Common myeloid progenitor, CD34-positive (primary cell): ENCODE measurements at regions not wholly inside any gene's neighbourhood (a gene's known extent, or its start where the extent isn't known, plus 50 kb on each side); places are given as distances from the start of the nearest gene placed in this dataset.

Experiments used
- CTCF ChIA-PET: fragments of 350-600 bp; sonication (Branson Sonifier 250); formaldehyde crosslinking; loops from one replicate; lab custom pipeline; 2021; ENCODE audit warnings: antibody characterized with exemption; lab: Charles Lee
- POLR2A ChIA-PET: fragments of 350-600 bp; sonication (Branson Sonifier 250); formaldehyde crosslinking; loops from one replicate; lab custom pipeline; 2021; ENCODE audit warnings: antibody characterized with exemption; lab: Charles Lee
- DNase-seq, 3 donors: peaks; one replicate each; pipeline versions ENCODE4 v3.0.0 to v3.0.0-alpha.2; 2013
- H3K27ac ChIP-seq, 2 experiments: 1 replicate in 1 of 2; 2 replicates in 1 of 2; pipeline ENCODE4 v1.7.0; 2013; ENCODE audit warnings: inconsistent platforms in 2 of 2, low read length in 2 of 2, mild to moderate bottlenecking in 2 of 2, low read depth in 1 of 2, moderate library complexity in 1 of 2; ENCODE audit not compliant: severe bottlenecking in 2 of 2, insufficient read depth in 1 of 2, poor library complexity in 1 of 2
- H3K27me3 ChIP-seq, 5 experiments: replicated peaks in 2 of 5; 1 replicate in 3 of 5; 2 replicates in 2 of 5; pipeline versions ENCODE4 v1.6.1 to v1.7.0; 2013; ENCODE audit warnings: low read length in 4 of 5, mild to moderate bottlenecking in 2 of 5, moderate library complexity in 2 of 5, inconsistent platforms in 1 of 5; ENCODE audit not compliant: insufficient read depth in 5 of 5, control insufficient read depth in 4 of 5
- H3K36me3 ChIP-seq, 4 experiments: 1 replicate in 2 of 4; 2 replicates in 2 of 4; pipeline versions ENCODE4 v1.6.1 to v1.7.0; 2013; ENCODE audit warnings: low read length in 3 of 4, control low read depth in 1 of 4, mild to moderate bottlenecking in 1 of 4; ENCODE audit not compliant: control insufficient read depth in 4 of 4, insufficient read depth in 4 of 4
- H3K4me1 ChIP-seq, 4 experiments: 1 replicate in 3 of 4; 2 replicates in 1 of 4; pipeline versions ENCODE4 v1.6.1 to v1.7.1; 2013; ENCODE audit warnings: low read length in 3 of 4, mild to moderate bottlenecking in 3 of 4, control low read depth in 1 of 4, inconsistent platforms in 1 of 4, moderate library complexity in 1 of 4; ENCODE audit not compliant: control insufficient read depth in 4 of 4, insufficient read depth in 4 of 4; ENCODE audit errors: control extremely low read depth in 1 of 4
- H3K4me3 ChIP-seq, 7 experiments: 1 replicate in 4 of 7; 2 replicates in 3 of 7; pipeline versions ENCODE4 v1.5.1 to v1.7.0; 2013; ENCODE audit warnings: mild to moderate bottlenecking in 7 of 7, low read length in 6 of 7, moderate library complexity in 6 of 7, inconsistent platforms in 2 of 7, low read depth in 2 of 7, control low read depth in 1 of 7; ENCODE audit not compliant: insufficient read depth in 4 of 7, control insufficient read depth in 1 of 7; ENCODE audit errors: extremely low read depth in 1 of 7
- H3K9me3 ChIP-seq, 5 experiments: 1 replicate in 4 of 5; 2 replicates in 1 of 5; pipeline versions ENCODE4 v1.6.1 to v1.7.1; 2013; ENCODE audit warnings: low read length in 4 of 5, mild to moderate bottlenecking in 2 of 5, inconsistent platforms in 1 of 5, low read depth in 1 of 5, moderate library complexity in 1 of 5; ENCODE audit not compliant: control insufficient read depth in 4 of 5, insufficient read depth in 2 of 5; ENCODE audit errors: control extremely low read depth in 1 of 5
- WGBS: methylation state at CpG from one replicate; pipeline ENCODE4 v1.1.5; 2013; ENCODE audit not compliant: insufficient coverage; 5-methylcytosine and 5-hydroxymethylcytosine counted together

- POLR2A ChIA-PET: interaction anchor here (0.7 kb wide), 1 partner anchor 16 kb away, joined by 4 read pairs; no protein-coding TSS in a partner anchor
- Histone ChIP-seq H3K9me3 (no peaks in the 10 kb centered on the region), H3K27me3 (no peaks in the 10 kb centered on the region), H3K36me3 (no peaks in the 10 kb centered on the region), H3K4me1 (no peaks in the 10 kb centered on the region), H3K27ac (no peak overlapping the region), H3K4me3 (no peak overlapping the region)
- no peak for DNase-seq
- CTCF ChIA-PET: no interaction called here
These were observed 874.8 kb upstream of the SLITRK6 start for GRCh38 chr13:86673931-86674431.

- WGBS: 100% methylated on average over 3 of the region's 5 CpGs
- CTCF ChIA-PET: no interaction called here
These were observed 882.0 kb upstream of the SLITRK6 start for GRCh38 chr13:86681223-86681622.

GRCh38 chr13:86684402-86684801, 885.2 kb upstream of the SLITRK6 start:
- H3K4me3 ChIP-seq: no peak overlapping the region
- no peak for DNase-seq
- POLR2A ChIA-PET: no interaction called here
- no peak overlapping the region for H3K27ac ChIP-seq
- CTCF ChIA-PET: no interaction called here
- H3K9me3 ChIP-seq: peaks cover 0 to 3% (median 0%) of the 10 kb centered on the region in 5 experiments
- no peaks in the 10 kb centered on the region for H3K36me3 ChIP-seq
- no peaks in the 10 kb centered on the region for H3K4me1 ChIP-seq
- no peaks in the 10 kb centered on the region for H3K27me3 ChIP-seq

More at GRCh38 chr13:86681223-86681622, 882.0 kb upstream of the SLITRK6 start:
- no peaks in the 10 kb centered on the region for H3K27me3 ChIP-seq
- POLR2A ChIA-PET: no interaction called here
- no peak for DNase-seq
- no peaks in the 10 kb centered on the region for H3K4me1 ChIP-seq
- no peaks in the 10 kb centered on the region for H3K36me3 ChIP-seq
- H3K9me3 ChIP-seq: peaks cover 0 to 3% (median 0%) of the 10 kb centered on the region in 5 experiments
- no peak overlapping the region for H3K4me3 ChIP-seq
- H3K27ac ChIP-seq: no peak overlapping the region

- no peak overlapping the region for H3K4me3 ChIP-seq
- H3K27ac ChIP-seq: no peak overlapping the region
- H3K36me3 ChIP-seq: no peaks in the 10 kb centered on the region
- H3K27me3 ChIP-seq: no peaks in the 10 kb centered on the region
- no peaks in the 10 kb centered on the region for H3K4me1 ChIP-seq
- CTCF ChIA-PET: no interaction called here
- DNase-seq: no peak
- POLR2A ChIA-PET: no interaction called here
- 89% methylated on average over 1 of the region's 2 CpGs for WGBS
- peaks cover 0 to 2% (median 0%) of the 10 kb centered on the region in 5 experiments for H3K9me3 ChIP-seq
These were observed 890.7 kb upstream of the SLITRK6 start for GRCh38 chr13:86689911-86690310.

GRCh38 chr13:86692291-86692690, 893.1 kb upstream of the SLITRK6 start:
- Histone ChIP-seq H3K27me3 (no peaks in the 10 kb centered on the region), H3K27ac (no peak overlapping the region), H3K4me1 (no peaks in the 10 kb centered on the region), H3K4me3 (no peak overlapping the region), H3K9me3 (peaks cover 0 to 2% (median 0%) of the 10 kb centered on the region in 5 experiments), H3K36me3 (no peaks in the 10 kb centered on the region)
- 80% methylated on average over 1 of the region's 2 CpGs for WGBS
- POLR2A ChIA-PET: no interaction called here
- no peak for DNase-seq
- CTCF ChIA-PET: no interaction called here

- DNase-seq: no peak
- Histone ChIP-seq H3K9me3 (peaks cover 0 to 2% (median 0%) of the 10 kb centered on the region in 5 experiments), H3K27ac (no peak overlapping the region), H3K4me1 (no peaks in the 10 kb centered on the region), H3K27me3 (no peaks in the 10 kb centered on the region), H3K36me3 (no peaks in the 10 kb centered on the region), H3K4me3 (no peak overlapping the region)
- ChIA-PET POLR2A (no interaction called here), CTCF (no interaction called here)
These were observed 910.8 kb upstream of the SLITRK6 start for GRCh38 chr13:86710013-86710412.

GRCh38 chr13:86710896-86711295, 911.7 kb upstream of the SLITRK6 start:
- CTCF ChIA-PET: no interaction called here
- DNase-seq: no peak
- Histone ChIP-seq H3K27ac (no peak overlapping the region), H3K4me1 (no peaks in the 10 kb centered on the region), H3K4me3 (no peak overlapping the region), H3K27me3 (no peaks in the 10 kb centered on the region), H3K36me3 (no peaks in the 10 kb centered on the region), H3K9me3 (peaks cover 0 to 2% (median 0%) of the 10 kb centered on the region in 5 experiments)
- POLR2A ChIA-PET: no interaction called here
- WGBS: 90% methylated on average over 3 of the region's 5 CpGs
